ENCODE measurements at regions not wholly inside any gene's neighbourhood (a gene's known extent, or its start where the extent isn't known, plus 50 kb on each side); places are given as distances from the start of the nearest gene placed in this dataset.

DNA sequence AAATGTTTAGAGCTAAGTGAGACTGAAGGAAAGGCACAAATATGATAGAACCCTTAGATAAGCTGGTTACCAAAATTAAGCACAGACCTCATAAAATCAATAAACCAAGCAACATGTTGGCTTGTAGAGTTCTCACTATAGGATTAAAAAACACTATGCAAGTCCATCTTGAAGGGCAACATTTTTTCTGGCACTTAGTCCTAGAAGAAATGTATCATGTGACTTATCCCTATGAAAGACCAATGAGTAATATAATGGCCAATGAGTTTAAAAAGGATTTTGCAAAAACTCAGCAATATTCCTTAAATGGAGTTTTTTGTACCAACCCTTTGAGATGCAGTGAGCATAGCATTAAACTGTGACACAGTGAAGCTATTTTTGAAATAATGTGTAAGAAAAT is 216.3 kb upstream of the ADRA1B start:
- no peak for DNase-seq (ENCODE audit: low read depth in 2 of 2)

DNA sequence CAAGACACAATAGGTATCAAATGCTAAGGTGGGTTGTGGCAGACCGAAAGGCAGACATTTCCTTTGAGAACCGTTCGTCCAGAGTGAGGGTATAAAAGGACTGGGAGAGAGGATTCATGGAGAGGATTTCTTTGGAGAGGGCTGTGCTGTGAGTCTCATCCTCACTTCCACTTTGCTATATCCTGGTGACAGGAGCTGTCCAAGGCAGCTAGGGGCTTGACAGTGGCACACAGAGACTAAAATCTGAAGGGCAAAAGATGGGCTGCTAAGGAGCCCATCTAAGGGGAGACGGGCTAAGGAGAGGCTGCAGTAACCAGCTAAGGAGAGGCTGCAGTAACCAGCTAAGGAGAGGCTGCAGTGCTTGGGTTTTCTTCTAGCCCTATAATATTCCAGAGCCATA is 214.0 kb upstream of the ADRA1B start:
- no peak for DNase-seq (ENCODE audit: low read depth in 2 of 2)

GRCh38 chr5:159702826-159703225 is 213.5 kb upstream of the ADRA1B start:
- no peak for DNase-seq (ENCODE audit: low read depth in 2 of 2)

- no peak for DNase-seq (ENCODE audit: low read depth in 2 of 2)
These were observed 212.1 kb upstream of the ADRA1B start for GRCh38 chr5:159704160-159704559.

DNA sequence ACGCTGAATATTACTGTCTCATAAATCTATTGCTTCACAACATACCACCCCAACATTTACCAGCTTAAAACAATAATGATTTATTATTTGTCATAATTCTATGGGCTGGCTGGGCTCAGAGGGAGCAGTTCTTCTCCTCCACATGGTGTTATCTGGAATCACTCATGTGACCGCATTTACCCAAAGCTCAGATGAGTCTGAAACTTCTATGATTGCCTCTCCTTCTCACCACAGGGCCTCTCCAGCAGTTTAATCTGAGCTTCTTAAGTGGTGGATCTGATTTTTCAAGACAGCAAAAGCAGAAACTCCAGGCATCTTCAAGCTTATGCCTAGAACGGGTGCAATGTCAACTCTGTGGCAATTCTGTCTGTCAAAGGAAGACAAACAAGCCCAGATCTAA is 210.3 kb upstream of the ADRA1B start:
- no peak for DNase-seq (ENCODE audit: low read depth in 2 of 2)

GRCh38 chr5:159708090-159708489 is 208.2 kb upstream of the ADRA1B start:
- no peak for DNase-seq (ENCODE audit: low read depth in 2 of 2)

- DNase-seq (ENCODE audit: low read depth in 2 of 2) = no peak
These were observed 203.6 kb upstream of the ADRA1B start for GRCh38 chr5:159712672-159713071.

DNA sequence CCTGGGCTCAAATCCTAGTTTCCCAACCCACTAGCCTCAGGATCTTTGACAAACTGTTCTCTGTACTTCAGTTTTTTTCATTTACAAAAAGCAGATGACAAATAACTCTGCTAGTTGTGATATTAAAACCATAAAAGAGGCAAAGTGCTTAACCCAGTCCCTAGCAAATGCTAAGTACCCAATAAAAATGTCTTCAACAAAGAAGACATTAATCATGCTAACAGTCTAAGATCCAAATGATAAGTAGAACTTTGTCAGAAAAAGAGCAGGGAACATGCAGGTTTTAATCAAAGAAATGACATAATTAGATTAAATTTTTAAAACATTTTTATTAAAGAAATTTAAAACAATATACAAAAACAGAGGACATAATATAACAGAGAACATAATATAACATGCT is 203.0 kb upstream of the ADRA1B start:
- no peak for DNase-seq (ENCODE audit: low read depth in 2 of 2)

- no peak for DNase-seq (ENCODE audit: low read depth in 2 of 2)
These were observed 202.5 kb upstream of the ADRA1B start for GRCh38 chr5:159713773-159714172.

DNA sequence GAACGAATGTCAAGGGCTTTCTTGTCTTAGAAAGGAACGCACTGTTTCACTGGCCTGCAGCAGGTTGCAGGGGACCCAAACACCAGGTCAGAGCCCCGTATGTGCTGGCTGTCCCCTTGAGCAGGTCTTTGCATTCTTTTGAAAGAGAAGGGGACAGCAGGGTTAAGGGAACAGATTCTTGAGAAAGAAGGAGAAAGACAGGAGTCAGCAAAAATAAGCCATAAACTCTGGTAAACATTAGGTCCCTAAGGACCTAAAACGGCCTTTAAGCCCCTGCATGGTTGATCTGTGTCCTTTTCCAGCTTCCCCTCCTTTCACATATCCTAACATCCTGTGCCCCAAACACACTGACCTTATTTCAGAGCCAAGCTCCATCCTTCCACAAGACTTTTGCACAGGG is 190.8 kb upstream of the ADRA1B start:
- no peak for DNase-seq (ENCODE audit: low read depth in 2 of 2)

DNA sequence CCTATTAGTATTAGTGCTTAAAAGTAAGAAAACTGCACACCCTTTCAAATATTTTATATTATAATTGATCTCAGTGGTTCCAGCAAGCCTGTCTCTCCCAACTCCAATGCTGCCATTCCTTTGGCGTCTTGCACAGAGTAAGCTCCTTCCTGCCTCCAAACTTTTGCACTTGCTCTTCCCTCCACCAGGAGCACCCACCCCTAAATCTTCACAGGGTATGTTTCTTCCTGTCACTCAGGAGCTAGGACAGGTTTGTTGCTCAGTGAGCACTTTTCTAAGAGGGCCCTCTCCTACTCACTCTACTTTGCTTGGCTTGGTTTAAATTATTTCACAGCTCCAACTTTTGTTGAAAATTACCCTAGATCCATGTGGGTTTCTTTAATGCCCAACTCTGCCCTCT is 189.1 kb upstream of the ADRA1B start:
- DNase-seq (ENCODE audit: low read depth in 2 of 2) = no peak

DNA sequence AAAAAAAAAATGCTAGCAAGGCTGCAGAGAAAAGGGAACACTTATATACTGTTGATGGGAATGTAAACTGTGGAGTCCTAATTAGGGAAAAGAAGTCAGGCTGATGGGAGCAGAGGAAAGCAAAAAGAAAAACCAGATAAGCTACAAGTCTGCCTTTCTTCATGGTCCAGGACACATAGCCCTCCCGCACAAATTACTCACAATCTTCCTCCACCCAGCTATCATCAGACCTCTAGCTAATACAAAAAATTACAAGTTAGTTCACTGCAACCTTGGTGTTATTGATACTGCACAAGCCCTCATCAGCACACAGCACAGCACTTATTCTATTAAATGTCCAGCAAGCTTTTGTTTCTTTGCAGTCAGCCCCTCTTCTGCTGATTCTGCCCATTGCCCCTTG is 186.0 kb upstream of the ADRA1B start:
- no peak for DNase-seq (ENCODE audit: low read depth in 2 of 2)

DNA sequence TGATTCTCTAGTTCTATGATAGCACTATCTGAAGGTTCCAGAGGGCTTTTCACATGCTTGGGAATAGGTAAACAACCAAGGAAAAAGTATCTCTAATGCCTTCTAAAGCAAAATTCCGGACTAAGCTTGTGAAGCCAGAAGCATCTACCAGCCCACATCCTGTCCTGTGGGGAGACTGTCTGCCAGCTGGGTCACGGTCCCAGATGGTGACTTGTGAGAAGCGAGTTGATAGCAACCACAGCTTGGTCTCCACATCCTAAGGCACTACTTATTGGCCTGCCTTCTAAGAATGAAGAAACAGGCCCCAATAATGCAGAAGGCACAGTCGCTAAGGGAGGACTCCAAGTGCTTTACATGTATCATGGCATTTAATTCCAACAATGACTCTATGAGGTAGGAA is 184.1 kb upstream of the ADRA1B start:
- no peak for DNase-seq (ENCODE audit: low read depth in 2 of 2)

- no peak for DNase-seq (ENCODE audit: low read depth in 2 of 2)
These were observed 181.9 kb upstream of the ADRA1B start for GRCh38 chr5:159734366-159734765.

GRCh38 chr5:159735036-159735435 is 181.2 kb upstream of the ADRA1B start:
- DNase-seq (ENCODE audit: low read depth in 2 of 2) = no peak

GRCh38 chr5:159735749-159736660 is 180.3 kb upstream of the ADRA1B start:
- DNase-seq (ENCODE audit: low read depth in 2 of 2) = no peak

DNA sequence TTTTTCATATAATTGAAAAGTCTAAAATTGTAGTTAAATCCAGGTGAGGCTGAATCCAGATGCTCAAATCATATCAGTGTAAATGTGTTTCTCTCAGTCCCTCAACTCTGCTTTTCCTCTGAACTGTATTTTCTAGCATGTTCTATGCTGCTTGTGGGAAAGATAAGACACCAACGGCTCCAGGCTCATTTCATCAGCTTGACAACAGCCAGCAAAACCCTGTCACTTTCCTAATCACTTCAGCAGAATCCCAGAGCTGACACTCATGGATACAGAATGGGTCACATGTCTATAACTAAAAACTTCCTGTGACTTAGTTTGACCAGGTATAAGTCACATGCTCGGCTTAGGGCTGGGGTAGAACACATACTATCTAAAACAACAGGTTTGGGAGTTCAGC is 179.4 kb upstream of the ADRA1B start:
- no peak for DNase-seq (ENCODE audit: low read depth in 2 of 2)

DNA sequence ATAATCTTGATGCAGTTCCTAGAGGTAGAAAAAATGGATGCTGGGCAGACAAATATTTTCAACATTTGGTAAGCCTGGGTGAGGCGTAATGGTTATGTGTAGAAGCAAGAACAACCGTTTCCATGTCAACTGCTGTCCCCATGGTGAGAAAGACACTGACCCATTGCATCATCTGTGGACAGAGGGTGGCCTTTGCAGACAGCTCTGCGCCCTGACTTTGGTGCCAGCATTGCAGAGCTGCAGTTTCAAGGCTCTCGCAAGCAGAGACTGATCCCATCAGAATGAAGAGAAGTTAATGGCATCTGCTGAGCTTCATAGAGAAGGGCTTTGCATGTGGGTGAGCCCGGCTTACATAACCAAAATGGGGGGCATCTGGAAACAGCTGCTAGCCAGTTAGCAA is 179.0 kb upstream of the ADRA1B start:
- DNase-seq (ENCODE audit: low read depth in 2 of 2) = no peak

GRCh38 chr5:159741829-159742322 is 174.4 kb upstream of the ADRA1B start:
- DNase-seq (ENCODE audit: low read depth in 2 of 2) = no peak

DNA sequence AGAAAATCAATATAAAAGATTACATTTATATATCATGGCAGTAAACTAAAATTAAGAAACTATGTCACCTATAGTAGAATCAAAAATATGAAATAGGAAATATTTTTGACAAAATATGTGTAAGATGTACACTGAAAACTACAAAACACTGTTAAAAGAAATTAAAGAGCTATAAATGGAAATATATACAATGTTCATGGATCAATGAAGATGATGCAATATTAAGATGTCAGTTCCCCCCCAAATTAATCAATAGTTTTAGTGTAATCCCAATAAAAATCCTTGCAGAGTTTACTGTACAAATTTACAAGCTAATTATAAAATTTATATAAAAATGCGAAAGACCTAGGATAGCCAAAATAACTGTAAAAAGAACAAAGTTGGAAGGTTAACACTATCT is 173.0 kb upstream of the ADRA1B start:
- DNase-seq (ENCODE audit: low read depth in 2 of 2) = no peak

DNA sequence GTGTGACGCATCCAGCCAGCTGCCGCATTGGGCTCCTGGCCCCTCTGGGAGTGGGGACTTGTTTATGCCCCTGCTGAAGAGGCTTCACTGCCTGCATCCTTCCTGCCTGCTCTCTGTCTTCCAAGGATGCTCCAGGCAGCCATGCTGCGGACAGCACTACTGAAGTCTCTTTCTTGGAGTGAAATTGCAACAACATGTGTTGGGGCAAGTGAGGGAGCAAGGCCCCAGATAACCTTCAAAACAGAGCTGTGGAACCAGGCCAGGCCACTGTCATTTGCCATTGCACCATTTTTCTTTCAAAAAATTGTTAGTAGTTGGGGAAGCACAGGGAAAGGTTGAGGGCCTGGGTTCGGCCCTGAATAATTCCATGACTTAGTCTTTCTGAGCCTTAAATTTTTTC is 169.6 kb upstream of the ADRA1B start:
- DNase-seq (ENCODE audit: low read depth in 2 of 2) = no peak

GRCh38 chr5:159749146-159749545 is 167.1 kb upstream of the ADRA1B start:
- DNase-seq (ENCODE audit: low read depth in 2 of 2) = no peak

DNA sequence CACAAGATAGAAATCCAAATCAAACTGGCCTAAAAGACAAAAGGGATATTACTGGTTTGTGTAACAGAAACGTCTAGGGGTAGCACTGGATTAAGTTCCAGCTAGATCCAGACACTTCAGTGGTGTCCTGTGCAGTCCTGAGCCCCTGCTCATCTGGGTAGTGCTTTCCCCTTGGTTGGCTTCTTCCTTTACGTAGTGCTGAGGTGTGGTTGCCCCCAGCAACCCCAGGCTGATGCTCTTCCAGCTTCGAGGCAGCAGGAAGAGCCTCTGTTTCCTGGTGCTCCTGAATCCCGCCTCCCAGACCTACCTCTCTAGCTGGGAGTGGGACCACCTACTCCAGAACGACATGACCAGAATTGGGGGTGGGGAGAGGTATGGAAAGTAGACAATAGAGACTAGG is 166.1 kb upstream of the ADRA1B start:
- no peak for DNase-seq (ENCODE audit: low read depth in 2 of 2)

- DNase-seq (ENCODE audit: low read depth in 2 of 2) = no peak
These were observed 164.8 kb upstream of the ADRA1B start for GRCh38 chr5:159751459-159751858.

Measured in activated CD8-positive, alpha-beta memory T cell treated with anti-CD3 and anti-CD28 coated beads for 4 hours (primary cell).